Panc1 (cell line): ENCODE measurements at regions not wholly inside any gene's neighbourhood (a gene's known extent, or its start where the extent isn't known, plus 50 kb on each side); places are given as distances from the start of the nearest gene placed in this dataset.

Experiments used
- ATAC-seq: fragments of 200-7000 bp; cut with Tn5 transposase; 2 replicates; pipeline ENCODE4 v1.9.1; 2020; ENCODE audit warnings: mild to moderate bottlenecking, moderate library complexity
- BruUV-seq: library from RNA; stranded (reverse); fragments of 400-500 nt; replicated peaks from 2 replicates; lab custom pipeline; 2021; lab: Mats Ljungman, UMichigan
- CTCF ChIA-PET: fragments of 300-600 bp; sonication (Branson Sonifier 250); formaldehyde crosslinking; loops from one replicate; lab custom pipeline; 2022; ENCODE audit warnings: antibody characterized with exemption; lab: Charles Lee
- POLR2A ChIA-PET: fragments of 300-600 bp; sonication (Branson Sonifier 250); formaldehyde crosslinking; loops from one replicate; lab custom pipeline; 2022; ENCODE audit warnings: antibody characterized with exemption; lab: Charles Lee
- DNase-seq: peaks from one replicate; pipeline ENCODE4 v3.0.0-alpha.2; 2010; ENCODE audit warnings: low read depth, low spot score
- H3K27ac ChIP-seq: 2 replicates; pipeline ENCODE4 v1.5.1; 2011; ENCODE audit warnings: mild to moderate bottlenecking, low read length, inconsistent platforms
- H3K27me3 ChIP-seq: fragments of 200-500 bp; sonication (Bioruptor generic); 2 replicates; pipeline ENCODE4 v1.6.0; 2014; ENCODE audit warnings: low read length, inconsistent platforms; ENCODE audit not compliant: control insufficient read depth, insufficient read depth
- H3K36me3 ChIP-seq: fragments of 200-500 bp; sonication (Bioruptor generic); 2 replicates; pipeline ENCODE4 v1.5.1; 2014; ENCODE audit warnings: inconsistent platforms, mild to moderate bottlenecking, low read length, moderate library complexity; ENCODE audit not compliant: control insufficient read depth, insufficient read depth
- H3K4me1 ChIP-seq: 2 replicates; pipeline ENCODE4 v1.5.1; 2011; ENCODE audit warnings: inconsistent platforms, mild to moderate bottlenecking, low read length, moderate library complexity; ENCODE audit not compliant: control insufficient read depth, insufficient read depth
- H3K4me3 ChIP-seq, 2 experiments: 2 replicates each; pipeline ENCODE4 v1.5.1; 2011 to 2012; ENCODE audit warnings: low read depth in 2 of 2, low read length in 2 of 2, mild to moderate bottlenecking in 2 of 2, inconsistent platforms in 1 of 2, moderate library complexity in 1 of 2
- H3K9me3 ChIP-seq: fragments of 200-500 bp; sonication (Bioruptor generic); 2 replicates; pipeline ENCODE4 v1.5.1; 2014; ENCODE audit warnings: low read depth, mild to moderate bottlenecking, inconsistent platforms, low read length, moderate library complexity; ENCODE audit not compliant: control insufficient read depth, insufficient read depth
- CTCF ChIP-seq: fragments of 450-650 bp; IDR thresholded peaks from 2 replicates; pipeline ENCODE4 v1.5.1; 2017; ENCODE audit warnings: mild to moderate bottlenecking
- POLR2AphosphoS5 ChIP-seq: IDR thresholded peaks from 2 replicates; pipeline ENCODE4 v1.6.1; 2012; ENCODE audit warnings: mild to moderate bottlenecking, low read depth, low read length, moderate library complexity
- REST ChIP-seq, 2 experiments: IDR thresholded peaks; 2 replicates each; pipeline ENCODE4 v1.6.1; 2011 to 2012; ENCODE audit warnings: low read depth in 2 of 2, control low read depth in 1 of 2, low read length in 1 of 2, mild to moderate bottlenecking in 1 of 2, moderate library complexity in 1 of 2; ENCODE audit not compliant: insufficient read depth in 1 of 2
- SIN3A ChIP-seq: IDR thresholded peaks from 2 replicates; pipeline ENCODE4 v1.6.1; 2012; ENCODE audit warnings: low read depth, mild to moderate bottlenecking, low read length, moderate library complexity, borderline replicate concordance; ENCODE audit not compliant: insufficient read depth
- TCF7L2 ChIP-seq: IDR thresholded peaks from 2 replicates; pipeline ENCODE4 v1.6.1; 2011; ENCODE audit warnings: mild to moderate bottlenecking, low read depth, low read length, inconsistent platforms
- in situ Hi-C: cut with HindIII; loops from 2 replicates; pipeline ENCODE4 v1.10.0; 2016; ENCODE audit warnings: low sequenced_read_pairs, low pct_unique_long_range_greater_than_20kb
- intact Hi-C: fragments of 100-400 bp; cut with micrococcal nuclease; formaldehyde crosslinking; loops from one replicate; pipeline ENCODE4 v1.10.0; 2022; ENCODE audit not compliant: unreplicated experiment

GRCh38 chr3:180414157-180414556, 187.8 kb upstream of the TTC14 start:
- ATAC-seq (no peak), DNase-seq (no peak)
- no peaks in the 10 kb centered on the region for H3K27me3 ChIP-seq
- H3K4me3 ChIP-seq: no peak overlapping the region
- intact Hi-C loops (no loop called here), in situ Hi-C loops (no loop called here)
- TF ChIP-seq CTCF (no peak), POLR2AphosphoS5 (no peak), REST (IDR thresholded peaks at IDR 0.05; ENCODE audit: insufficient read depth in 1 of 2, low read depth in 2 of 2, low read length in 1 of 2) (no peak), SIN3A (no peak), TCF7L2 (no peak)
- H3K9me3 ChIP-seq: no peaks in the 10 kb centered on the region
- BruUV-seq: no TSS peak
- no peaks in the 10 kb centered on the region for H3K4me1 ChIP-seq
- CTCF ChIA-PET: no interaction called here
- no peaks in the 10 kb centered on the region for H3K36me3 ChIP-seq
- POLR2A ChIA-PET: no interaction called here
- no peak overlapping the region for H3K27ac ChIP-seq

GRCh38 chr3:180416111-180416594, 185.8 kb upstream of the TTC14 start:
- H3K27me3 ChIP-seq: no peaks in the 10 kb centered on the region
- in situ Hi-C loops (no loop called here), intact Hi-C loops (no loop called here)
- ATAC-seq (peak; percentile 71), DNase-seq (peak; percentile 18)
- peaks cover 7% of the 10 kb centered on the region; the same call in 1 of the 2 replicates for H3K9me3 ChIP-seq
- no peaks in the 10 kb centered on the region for H3K4me1 ChIP-seq
- ChIA-PET CTCF (no interaction called here), POLR2A (no interaction called here)
- H3K27ac ChIP-seq: no peak overlapping the region
- BruUV-seq: no TSS peak
- no peaks in the 10 kb centered on the region for H3K36me3 ChIP-seq
- TF ChIP-seq SIN3A (no peak), CTCF (no peak), TCF7L2 (no peak), REST (IDR thresholded peaks at IDR 0.05; ENCODE audit: insufficient read depth in 1 of 2, low read depth in 2 of 2, low read length in 1 of 2) (no peak), POLR2AphosphoS5 (no peak)
- no peak overlapping the region for H3K4me3 ChIP-seq
